ENCODE measurements at regions not wholly inside any gene's neighbourhood (a gene's known extent, or its start where the extent isn't known, plus 50 kb on each side); places are given as distances from the start of the nearest gene placed in this dataset.
"Not testable (repeated sequence)": the region's sequence is repeated elsewhere in the genome, so short reads cannot be mapped to it uniquely, and the experiment has no call there.

- in situ Hi-C loops (cut with HindIII; ENCODE audit: low sequenced_read_pairs): no loop called here
These were observed 51.2 kb upstream of the PRR23C start for GRCh38 chr3:139095803-139096466.

GRCh38 chr3:139096670-139097069 is 52.0 kb upstream of the PRR23C start:
- DNase-seq (ENCODE audit: low spot score): no peak
- in situ Hi-C loops (cut with HindIII; ENCODE audit: low sequenced_read_pairs): no loop called here

More at GRCh38 chr3:139095803-139096466, 51.2 kb upstream of the PRR23C start:
- DNase-seq (ENCODE audit: low spot score): no peak

- DNase-seq (ENCODE audit: low spot score): no peak
- in situ Hi-C loops (cut with HindIII; ENCODE audit: low sequenced_read_pairs): no loop called here
These were observed 53.7 kb upstream of the PRR23C start for GRCh38 chr3:139098391-139098790.

DNA sequence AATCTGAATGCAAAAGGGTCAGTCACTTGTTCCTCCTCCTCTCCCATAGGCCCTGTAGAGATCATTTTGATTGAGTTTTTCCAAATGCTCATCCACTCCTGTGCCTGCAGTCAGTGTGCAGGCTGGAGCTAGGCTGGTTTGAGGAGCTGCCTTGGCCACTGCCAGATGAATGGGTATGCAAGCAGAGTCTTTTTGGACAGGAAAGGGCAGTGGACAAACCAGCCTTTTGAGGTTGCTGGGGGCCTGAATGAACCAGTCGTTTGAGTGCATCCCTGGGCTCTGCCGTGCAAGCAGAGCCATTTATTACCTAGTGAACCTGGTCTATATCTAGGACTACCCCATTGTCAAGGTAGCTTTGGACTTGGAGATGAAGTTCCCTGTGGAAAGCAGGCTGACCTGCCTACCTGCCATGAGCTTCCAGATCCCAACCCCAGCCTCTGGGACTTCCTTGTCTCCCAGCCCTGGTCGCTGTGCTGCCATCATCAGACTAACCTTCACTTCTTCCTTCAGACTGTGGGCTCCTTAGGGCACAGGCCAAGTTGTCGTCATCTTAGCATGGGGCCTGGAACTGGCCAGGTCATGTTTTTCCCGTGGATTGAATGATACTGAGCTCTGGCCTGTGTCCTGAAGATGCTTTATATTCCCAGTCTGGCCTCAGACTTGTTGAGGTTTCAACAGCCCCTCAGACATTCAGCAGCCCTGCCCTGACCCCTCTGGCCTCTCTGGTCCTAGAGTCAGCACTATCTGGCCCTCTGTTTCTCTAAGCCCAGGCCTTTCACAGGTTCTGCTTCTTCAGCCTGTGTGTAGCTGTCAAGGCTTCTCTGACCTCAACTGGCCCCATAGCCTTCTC is 55.5 kb upstream of the PRR23C start:
- no peak for DNase-seq (ENCODE audit: low spot score)
- in situ Hi-C loops (cut with HindIII; ENCODE audit: low sequenced_read_pairs): no loop called here

GRCh38 chr3:139100821-139101220 is 56.1 kb upstream of the PRR23C start:
- in situ Hi-C loops (cut with HindIII; ENCODE audit: low sequenced_read_pairs): no loop called here
- DNase-seq (ENCODE audit: low spot score): no peak

DNA sequence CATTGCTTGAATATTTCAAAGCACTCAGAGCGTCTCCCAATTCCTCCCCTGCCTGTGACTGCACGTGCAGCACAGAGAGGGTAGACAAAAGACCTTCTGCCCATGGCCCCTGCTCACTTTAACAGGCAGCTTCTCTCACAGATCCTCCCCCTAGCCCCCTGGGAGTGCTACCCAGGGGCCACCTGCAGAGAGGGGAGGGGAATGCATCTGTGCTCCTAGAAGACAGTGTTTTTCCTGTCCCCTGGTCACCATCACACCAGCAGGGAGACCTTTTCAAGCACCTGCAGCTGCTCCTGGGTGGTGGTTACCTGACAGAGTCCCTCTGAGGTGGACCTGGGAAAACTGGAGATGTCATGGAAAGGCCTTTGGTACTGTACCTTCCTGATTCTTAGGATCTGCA is 56.7 kb upstream of the PRR23C start:
- in situ Hi-C loops (cut with HindIII; ENCODE audit: low sequenced_read_pairs): no loop called here
- no peak for DNase-seq (ENCODE audit: low spot score)

- no peak for DNase-seq (ENCODE audit: low spot score)
- in situ Hi-C loops (cut with HindIII; ENCODE audit: low sequenced_read_pairs): no loop called here
These were observed 58.8 kb upstream of the PRR23C start for GRCh38 chr3:139103484-139103883.

GRCh38 chr3:139104062-139104461 is 59.4 kb upstream of the PRR23C start:
- in situ Hi-C loops (cut with HindIII; ENCODE audit: low sequenced_read_pairs): no loop called here
- no peak for DNase-seq (ENCODE audit: low spot score)

DNA sequence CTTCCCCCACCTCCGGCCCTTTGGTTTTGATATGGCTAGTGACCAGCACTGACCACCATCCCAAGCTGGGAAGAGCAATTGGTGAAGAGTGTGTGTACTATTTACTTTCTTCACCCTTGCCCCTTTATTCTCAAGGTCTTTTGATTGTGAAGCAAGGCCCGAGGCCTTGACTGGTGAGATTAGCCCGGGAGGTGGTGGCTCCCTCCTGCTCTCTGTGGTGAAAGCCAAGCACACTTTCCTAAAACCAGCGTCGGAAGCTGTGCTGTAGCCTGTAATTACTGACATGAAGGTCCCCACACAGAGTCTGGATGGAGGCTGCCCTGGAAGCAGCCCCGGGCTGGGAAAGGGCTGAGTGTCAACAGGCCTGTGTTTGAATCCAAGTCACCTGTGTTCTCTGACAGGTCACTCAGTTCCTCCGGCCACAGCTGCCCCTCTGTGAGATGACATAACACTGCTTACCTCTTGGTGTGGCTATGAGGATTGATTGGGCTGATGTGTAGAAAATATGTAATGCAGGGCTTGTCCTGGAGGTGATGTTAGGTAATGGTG is 60.5 kb upstream of the PRR23C start:
- no peak for DNase-seq (ENCODE audit: low spot score)
- in situ Hi-C loops (cut with HindIII; ENCODE audit: low sequenced_read_pairs): no loop called here

GRCh38 chr3:139106013-139106932 is 61.6 kb upstream of the PRR23C start:
- in situ Hi-C loops (cut with HindIII; ENCODE audit: low sequenced_read_pairs): no loop called here
- no peak for DNase-seq (ENCODE audit: low spot score)

DNA sequence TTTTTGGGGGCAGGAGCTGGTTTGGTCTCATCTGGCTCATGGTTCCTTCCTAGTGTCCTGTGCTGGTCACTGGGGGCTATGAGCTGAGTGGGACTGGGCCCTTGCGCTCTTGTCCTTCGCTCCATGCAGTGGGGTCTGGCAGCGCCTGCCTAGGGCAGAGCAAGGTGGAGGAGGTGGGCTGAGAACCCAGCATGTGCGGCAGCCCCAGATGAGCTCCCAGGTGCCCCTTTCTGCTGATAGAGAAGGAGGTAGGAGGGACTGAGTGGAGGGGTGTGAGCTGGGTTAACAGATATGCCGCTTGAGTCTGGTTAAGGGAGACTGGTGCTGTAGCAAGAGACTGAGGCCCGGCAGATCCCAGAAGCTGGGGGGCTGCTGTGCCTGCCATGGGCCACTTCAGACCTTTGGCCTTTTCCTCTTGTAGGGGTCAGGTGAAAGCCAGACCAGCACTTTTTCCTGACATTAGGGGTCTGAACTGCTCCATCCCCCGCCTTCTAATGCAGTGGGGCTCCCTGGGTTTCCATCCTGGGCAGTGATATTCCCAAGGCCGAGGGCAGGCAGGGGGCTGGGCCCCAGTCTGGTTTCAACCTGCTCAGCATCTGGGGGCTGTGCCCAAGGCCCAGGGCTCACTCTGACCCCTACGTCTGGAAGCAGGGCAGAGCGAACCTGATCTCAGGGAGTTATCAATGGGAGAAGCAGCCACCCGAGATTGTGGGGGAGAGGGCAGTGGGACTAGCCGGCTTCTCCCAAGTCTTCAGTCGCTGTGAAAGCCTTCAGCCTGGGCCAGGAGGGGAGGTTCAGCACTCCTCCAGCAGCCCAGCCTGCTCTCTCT is 62.9 kb upstream of the PRR23C start:
- no peak for DNase-seq (ENCODE audit: low spot score)
- in situ Hi-C loops (cut with HindIII; ENCODE audit: low sequenced_read_pairs): no loop called here

- DNase-seq (ENCODE audit: low spot score): no peak
- in situ Hi-C loops (cut with HindIII; ENCODE audit: low sequenced_read_pairs): no loop called here
These were observed 63.7 kb upstream of the PRR23C start for GRCh38 chr3:139108253-139108969.

DNA sequence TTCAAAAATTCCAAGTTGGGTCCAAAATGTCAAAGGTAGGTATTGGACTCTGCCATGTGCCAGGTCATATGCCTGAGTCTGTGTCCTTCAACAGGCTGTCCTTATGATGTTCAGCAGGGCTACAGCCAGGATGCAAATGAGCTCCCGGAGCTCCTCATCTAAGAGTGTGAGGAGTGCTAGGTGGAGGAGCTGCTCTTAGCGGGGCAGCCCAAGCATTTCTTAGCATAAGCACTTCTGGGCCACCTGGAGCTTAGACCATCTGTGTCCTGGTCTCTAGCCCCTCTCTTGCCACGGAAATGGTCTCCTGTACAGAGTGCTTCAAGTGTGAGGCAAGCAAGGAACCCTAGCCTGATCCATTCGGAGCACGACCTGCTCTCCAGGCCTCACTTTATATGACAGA is 64.6 kb upstream of the PRR23C start:
- in situ Hi-C loops (cut with HindIII; ENCODE audit: low sequenced_read_pairs): no loop called here
- peak; percentile 8 for DNase-seq (ENCODE audit: low spot score)

- in situ Hi-C loops (cut with HindIII; ENCODE audit: low sequenced_read_pairs): no loop called here
- DNase-seq (ENCODE audit: low spot score): peak; percentile 92
These were observed 65.6 kb upstream of the PRR23C start for GRCh38 chr3:139110072-139110830.

GRCh38 chr3:139110929-139111328 is 66.2 kb upstream of the PRR23C start:
- DNase-seq (ENCODE audit: low spot score); in situ Hi-C loops (cut with HindIII; ENCODE audit: low sequenced_read_pairs): not testable (repeated sequence)

- in situ Hi-C loops (cut with HindIII; ENCODE audit: low sequenced_read_pairs): no loop called here
- peak; percentile 42 for DNase-seq (ENCODE audit: low spot score)
These were observed 66.9 kb upstream of the PRR23C start for GRCh38 chr3:139111392-139112229.

DNA sequence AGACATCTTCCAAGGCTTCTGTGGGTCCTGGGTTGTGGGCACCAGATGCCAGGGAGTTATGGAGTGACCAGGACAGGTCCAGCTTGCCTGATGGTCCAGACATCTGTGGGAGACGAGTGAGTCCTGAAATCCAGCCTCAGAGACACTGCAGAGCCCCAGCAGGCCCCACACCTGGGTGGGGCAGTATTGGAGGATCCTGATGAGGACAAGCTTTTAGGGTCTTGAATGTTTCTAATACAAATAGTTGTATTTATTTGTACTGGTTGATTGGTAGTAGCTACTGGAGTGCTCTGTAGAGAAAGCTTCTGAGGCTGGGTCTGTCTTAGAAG is 67.5 kb upstream of the PRR23C start:
- no peak for DNase-seq (ENCODE audit: low spot score)
- in situ Hi-C loops (cut with HindIII; ENCODE audit: low sequenced_read_pairs): no loop called here
